Hippocampal formation (tissue), 2 donors: ENCODE measurements at regions not wholly inside any gene's neighbourhood (a gene's known extent, or its start where the extent isn't known, plus 50 kb on each side); places are given as distances from the start of the nearest gene placed in this dataset.
"Not testable (repeated sequence)": the region's sequence is repeated elsewhere in the genome, so short reads cannot be mapped to it uniquely, and the experiment has no call there.

Experiments used
- DNase-seq, 2 donors: peaks; one replicate each; lab custom pipeline; 2025; lab: John Stamatoyannopoulos, UW

DNA sequence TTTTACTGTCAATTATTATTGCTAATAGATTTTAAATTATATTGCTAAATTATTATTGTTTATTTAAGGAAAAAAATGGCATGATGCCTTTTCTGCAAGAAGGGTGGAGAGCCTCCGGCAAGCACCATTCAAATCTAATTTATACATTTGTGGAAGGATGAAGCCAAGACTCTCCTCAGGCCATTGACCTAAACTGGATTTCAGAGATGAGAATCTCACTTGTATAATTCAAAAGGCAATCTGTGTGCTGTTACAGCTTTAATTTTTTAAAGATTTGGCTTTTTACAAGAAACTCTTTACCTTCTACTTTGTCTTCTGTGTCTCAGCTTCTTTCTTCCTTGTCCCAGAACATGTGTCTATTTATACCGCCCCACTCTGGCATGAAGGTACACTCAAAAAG is 722.5 kb downstream of the ETS1 start:
- no peak for DNase-seq

DNA sequence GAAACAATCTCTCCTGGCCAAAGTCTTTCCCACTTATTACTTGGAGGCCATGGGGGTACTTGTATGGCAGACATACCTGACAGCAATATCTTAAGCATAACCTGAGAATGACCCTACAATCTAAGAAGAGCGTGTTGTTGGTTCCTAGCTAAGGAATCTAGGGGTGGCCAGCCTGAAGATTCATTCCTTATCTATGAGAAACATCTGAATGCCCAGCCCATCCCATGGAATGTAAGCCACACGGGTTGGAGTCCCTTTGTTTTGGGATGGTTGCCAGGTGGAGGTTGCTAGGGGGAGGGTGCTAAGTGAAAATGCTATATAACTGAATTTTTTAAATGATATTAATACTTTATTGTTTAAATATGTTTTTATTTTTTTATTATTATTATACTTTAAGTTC is 725.0 kb downstream of the ETS1 start:
- DNase-seq, result no peak

DNA sequence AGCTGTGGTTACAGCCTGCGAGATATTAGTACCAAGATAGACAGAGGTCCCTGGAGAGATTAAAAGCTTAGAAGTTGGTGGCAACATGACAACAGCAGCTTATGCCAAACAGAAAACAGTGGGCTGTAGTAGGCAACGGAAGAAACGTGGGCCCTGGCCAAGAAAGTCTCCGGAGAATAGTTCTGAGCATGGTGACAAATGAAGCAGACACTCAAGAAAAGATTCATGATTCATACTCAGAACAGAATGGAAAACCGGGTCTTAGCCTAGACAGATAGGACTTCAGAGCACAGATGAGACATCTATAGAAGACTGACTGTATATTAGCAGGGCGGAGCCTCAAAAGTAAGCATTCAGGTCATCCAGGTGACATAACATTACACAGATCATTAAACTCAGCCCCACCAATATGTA is 727.4 kb downstream of the ETS1 start:
- DNase-seq, result no peak

DNA sequence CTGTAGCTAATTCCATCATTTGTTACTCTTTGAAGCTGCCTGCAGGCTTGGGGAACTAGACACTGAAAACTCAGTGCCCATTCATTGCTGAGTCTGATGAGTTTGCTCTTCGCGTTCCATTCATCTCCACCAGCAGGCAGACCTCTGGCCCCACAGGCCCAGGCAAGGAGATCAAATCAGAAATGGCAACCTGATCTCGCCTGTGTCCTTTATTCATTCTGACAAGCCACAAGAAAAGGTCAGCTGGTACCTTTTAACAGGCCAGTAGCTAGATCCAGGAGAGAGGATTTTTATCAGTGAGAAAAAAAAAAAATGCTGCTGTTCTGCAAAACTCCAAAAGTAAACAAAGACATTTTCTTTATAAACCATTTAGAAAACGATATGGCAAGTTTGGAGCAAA is 742.5 kb downstream of the ETS1 start:
- DNase-seq, result no peak

DNA sequence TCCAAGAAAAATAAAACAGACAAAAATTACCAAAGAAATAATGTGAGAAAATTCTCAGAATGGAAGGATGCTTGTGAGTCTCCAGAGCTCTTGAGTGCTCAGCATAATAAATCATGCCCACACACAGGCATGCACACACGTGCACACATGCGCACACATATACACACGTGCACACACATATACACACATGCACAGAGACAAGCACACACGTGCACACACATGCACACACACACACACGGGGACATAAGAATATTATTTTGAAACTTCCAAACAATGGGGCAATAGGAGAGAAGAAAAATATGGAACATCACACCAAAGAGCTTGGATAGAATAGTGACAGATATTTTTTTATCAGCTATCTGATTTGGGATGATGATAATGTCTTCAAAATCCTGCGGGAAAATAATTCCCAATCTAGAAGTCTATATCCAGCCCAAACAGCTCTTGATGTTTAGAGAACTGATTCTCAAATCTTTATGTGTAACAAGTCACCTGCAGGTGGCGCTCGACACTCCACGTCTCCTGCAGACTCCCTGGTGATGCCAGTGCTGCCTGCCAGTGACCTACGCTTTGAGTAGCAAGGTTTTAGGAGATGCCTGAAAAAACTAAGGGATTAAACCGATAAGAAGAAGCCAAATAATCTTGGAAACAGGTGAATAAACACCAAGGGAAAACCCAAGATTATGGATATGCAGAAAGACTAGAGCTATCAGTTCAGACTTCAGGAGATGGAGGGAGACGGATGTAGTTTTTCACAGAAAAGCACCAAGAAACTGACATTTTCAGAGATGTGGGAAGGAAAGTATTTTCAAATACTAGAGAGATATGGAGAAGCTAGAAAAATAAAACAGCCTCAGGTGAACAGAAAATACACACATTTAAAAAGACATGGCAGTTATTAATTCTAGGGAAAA is 743.6 kb downstream of the ETS1 start:
- DNase-seq, result peak; percentile 36 to 39

DNA sequence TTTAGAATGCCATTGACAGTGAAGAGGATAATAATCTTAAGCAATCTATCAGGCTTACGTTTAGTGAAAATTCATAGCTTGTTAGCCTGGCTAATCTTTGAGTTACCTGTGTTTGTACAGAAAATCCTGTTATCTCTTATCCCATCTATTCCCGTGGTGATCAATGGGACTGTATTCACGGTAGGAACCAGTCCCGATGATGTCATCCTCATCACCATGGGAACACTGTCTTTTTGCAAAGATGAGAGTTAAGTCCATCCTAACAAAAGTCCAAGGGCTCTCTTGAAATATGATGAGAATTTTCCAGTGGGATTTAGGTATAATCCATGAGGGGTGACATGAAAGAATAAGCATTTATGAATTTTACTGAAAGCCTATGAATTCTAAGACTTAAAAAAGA is 762.2 kb downstream of the ETS1 start:
- DNase-seq, result no peak

DNA sequence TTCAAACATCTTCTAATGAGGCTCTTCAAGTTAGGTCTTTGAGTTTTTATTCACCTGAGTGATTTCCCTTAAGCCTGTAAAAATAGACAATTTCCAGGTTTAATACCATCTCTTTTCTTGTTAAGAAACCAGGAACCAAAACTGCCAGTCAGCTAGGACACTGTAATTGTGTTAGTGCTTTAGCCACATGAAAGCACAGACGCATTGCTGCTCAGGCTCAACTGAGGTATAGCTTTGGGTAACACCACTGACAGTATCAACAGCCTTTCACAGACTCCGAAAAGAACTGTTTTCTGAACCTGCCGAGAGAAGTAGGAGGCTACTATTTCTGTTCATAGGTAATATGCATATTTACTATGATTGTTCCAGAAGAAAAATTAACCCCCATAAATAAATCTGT is 768.7 kb downstream of the ETS1 start:
- no peak for DNase-seq

DNA sequence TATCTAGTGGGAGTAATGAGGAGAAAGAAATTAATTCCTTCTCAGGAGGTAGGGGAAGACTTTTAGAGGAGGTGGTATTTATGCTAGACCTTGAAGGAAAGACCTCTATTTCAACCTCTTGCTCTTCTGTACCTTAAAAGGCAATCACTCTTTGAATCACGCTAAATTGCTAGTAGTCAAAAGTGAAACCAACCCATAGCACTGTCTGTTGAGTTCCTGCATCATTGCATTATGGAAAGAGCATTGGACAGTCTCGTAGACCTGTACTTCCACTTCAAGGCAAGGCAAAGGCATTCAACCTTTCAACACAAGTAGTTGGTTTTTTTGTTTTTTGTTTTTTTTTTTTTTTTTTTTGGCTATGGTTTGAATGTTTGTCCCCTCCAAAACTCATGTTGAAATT is 770.4 kb downstream of the ETS1 start:
- no peak for DNase-seq

DNA sequence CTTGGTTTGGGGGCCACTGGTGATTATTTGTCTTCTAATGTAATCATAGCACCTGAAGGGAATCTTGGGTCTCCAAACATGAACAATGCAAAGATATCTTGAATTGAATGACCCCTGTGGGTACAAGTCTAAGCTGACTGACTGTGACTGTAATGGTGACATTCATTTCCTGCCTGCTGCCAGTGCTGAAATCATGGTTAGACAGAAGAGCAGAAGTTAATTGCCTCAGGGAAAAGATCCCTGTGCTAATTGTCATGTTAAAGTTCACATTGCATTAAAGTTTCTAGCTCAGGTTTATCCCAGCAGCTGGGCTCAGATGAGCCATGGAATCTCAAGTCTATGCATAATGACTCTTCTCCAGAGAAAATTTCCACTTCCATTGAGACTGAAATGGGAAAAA is 772.0 kb downstream of the ETS1 start:
- no peak for DNase-seq

DNA sequence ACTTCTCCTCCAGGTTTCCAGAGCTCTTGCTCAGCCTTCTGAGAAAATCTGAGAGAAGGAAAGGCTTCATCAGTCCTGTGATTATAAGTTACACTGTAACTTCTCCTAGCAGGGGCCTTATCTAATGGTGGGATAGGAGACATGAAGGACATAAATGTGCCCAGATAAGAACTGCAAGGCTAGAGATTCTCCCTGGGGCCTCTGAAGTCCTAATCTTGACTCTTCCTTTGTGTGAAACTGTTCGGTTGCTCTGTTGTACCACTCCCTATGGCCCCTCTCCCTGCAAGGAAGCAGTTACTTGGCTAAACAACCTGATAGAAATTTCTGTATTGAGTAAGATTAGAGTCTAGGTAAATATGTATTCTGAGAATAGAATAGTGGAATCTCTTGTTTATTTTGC is 780.9 kb downstream of the ETS1 start:
- no peak for DNase-seq

DNA sequence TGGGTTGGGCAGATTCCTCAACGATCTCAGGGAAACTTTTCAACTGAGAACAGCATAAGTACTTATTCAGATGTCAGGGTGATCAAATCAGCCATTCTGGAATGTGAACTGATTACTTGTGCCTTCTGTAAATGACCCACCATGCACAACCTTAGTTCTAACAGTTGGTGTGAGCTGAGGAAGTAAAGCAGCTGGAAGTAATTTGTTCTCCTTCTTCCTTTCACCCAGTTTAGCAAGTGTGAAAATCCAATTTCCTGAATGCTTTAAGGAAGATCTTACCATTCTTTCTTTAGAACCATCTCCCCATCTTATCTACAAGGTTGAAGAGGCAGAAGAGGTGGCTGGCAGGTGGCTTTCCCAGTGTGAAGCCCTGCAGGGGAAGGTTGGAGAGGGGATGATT is 781.6 kb downstream of the ETS1 start:
- DNase-seq, result no peak

DNA sequence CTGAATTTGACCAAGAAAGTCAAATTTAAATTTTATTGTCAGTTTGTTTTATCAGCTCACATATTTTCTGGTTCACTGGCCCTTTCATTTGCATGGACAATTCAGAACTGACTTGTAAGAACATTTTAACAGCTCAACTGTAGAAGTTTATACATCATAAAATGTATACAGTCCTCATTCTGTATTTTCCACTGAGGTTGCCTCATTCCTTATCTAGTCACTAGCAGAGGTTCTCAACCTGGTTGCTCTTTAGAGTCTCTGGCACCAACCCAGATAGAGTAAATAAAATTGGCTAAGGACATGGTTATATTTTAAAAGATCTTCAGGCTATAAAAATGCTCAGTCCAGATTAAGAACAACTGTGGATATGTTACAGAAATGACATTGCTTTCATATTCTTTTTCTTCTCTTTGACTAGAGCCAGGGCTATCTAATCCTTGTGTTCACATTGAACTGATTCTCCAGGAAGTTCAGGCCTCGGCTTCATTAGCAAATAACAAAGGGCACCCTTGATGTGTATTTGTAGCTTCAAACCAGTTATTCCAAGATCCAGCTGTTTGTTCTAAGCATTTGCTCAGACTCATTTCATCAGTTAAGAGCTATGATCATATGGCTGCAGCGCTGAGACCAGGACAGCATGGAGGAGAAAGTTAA is 782.5 kb downstream of the ETS1 start:
- no peak for DNase-seq

DNA sequence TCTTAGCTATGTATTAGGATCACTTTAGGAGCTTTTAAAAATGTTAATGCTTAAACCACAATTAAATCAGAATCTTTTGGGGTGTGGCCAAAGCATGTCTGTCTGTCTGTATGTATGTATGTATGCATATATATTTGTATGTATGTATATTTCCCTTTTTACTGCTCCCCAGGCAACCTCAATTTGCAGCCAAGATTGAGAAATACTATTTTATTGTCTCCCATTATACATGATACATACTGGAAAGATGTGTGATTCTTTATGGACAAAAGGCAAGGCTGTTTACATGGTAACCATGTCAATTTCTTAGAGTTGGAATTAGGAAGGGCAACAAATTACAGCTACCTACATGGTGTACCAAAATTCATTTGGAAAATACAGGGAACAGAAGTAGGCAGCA is 783.6 kb downstream of the ETS1 start:
- DNase-seq, result no peak

DNA sequence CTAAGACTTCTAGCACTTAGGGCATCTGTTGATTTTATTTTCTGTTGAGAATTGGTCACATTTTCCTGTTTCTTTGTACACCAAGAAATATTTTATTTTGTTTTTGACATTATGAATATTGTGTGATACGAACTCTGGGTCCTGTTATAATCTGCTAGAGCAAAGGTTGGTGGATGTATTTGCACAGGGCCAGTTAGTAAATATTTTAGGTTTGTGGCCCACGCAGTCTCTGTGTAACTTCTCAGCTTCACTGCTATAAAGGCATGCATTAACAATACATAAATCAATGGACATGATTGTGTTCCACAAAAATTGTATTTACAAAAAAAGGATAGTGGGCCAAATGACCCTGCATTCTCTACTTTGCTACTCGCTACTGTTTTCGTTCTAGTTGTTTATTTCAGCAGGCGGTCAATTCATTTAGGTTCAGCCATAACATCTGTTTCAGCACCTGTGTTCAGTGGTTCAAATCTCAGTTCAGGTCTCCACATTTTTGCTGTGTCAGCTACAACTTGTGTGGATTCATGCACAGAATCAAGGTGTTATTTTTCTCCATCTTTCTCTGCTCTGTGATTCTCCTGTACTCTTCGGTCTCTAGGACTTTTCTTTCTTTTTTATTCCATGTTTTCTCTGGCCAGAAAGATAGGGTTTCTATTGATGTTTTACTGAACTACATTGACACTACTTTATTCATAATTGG is 786.2 kb downstream of the ETS1 start:
- no peak for DNase-seq

DNA sequence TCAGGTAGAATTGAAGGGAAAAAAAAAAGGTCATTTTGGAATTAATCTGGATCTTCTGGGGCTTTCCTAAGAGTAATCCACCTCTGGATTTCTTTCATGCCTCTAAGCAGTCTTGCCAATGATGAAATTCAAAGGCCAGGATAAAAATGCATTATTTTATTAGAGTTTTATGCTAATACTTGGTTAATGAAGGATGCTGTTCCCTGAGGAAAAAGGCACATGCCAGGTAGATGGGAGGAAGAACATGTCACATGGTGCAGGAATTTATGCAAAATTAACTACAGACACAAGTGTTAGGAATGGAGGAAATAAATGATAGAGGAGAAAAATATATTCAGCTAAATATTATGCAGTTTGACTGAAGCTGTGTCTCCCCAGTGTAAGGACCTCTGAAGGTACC is 792.0 kb downstream of the ETS1 start:
- DNase-seq, result no peak

DNA sequence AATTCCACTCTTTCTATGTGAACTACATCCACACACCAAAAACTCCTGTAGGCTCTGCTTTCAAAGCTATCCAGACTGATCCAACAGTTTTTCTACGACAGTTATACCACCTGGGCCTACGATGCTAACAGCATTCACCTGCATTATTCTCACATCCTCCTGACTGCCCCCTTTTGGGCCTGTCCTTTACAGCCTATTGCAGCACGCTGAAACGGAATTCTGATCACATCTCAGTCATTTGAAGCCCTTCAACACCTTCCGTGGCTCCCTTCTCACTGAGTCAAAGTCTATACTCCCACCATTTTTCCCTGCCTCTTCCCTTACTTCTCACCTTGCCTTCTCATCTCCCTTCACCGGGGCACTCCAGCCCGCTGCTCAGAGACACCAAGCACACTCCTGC is 791.3 kb upstream of the KIRREL3 start:
- no peak for DNase-seq

DNA sequence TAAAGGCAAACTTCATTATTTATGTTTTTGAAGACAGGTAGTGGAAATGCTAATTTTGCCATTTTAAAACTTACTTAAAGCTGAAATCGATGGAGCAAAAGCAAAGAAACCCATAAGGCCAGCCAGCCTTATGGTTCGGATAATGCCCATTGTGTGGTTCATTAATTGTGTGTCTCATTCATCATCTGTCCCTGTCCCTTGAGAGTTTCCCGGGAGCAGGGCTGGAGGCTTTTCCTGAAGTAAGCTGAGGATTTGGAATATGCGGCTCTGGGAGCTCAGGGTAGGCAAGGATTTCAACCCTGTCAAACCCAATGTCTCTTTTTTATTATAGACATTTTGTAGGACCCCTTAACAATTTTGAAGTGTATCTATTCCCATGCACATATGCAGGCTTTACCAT is 790.0 kb upstream of the KIRREL3 start:
- no peak for DNase-seq

DNA sequence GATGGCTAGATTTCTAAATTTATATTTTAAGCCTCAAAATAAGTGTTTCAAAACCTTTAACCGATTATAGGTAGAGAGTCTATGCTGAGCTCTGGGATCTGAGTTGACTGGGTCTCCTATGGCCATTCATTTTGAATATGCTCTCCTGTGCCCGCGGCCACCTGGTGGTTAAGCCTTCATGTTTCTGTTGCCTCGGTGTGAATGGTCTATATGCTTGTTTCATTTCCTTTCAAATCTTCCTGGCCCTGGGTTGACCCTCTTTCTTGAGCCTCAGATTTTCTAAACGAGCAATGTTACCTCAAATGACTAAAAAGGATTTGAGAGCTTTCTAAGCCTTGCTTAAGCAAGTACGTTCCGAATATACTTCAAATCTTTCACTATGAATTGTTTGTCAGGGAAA is 789.4 kb upstream of the KIRREL3 start:
- DNase-seq, result no peak

DNA sequence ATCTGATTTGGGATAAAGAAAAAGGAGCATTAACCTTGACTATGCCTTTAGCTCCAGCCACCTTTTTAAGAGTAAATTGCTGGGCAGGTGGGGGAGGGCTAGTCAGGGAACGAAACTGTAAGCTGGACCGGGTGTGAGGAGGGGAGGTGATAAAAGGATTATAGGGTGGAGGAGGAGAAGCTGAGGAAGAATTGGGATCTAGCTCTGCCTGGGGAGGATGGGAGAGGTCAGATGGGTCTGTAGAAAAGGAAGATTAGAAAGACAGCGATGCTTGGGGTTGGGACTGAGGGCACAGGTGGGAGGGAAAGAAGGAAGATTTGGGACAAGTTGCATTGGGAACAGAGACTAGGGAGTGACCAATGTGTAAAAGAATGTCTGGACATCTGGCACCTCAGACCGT is 772.4 kb upstream of the KIRREL3 start:
- DNase-seq, result not testable (repeated sequence)

DNA sequence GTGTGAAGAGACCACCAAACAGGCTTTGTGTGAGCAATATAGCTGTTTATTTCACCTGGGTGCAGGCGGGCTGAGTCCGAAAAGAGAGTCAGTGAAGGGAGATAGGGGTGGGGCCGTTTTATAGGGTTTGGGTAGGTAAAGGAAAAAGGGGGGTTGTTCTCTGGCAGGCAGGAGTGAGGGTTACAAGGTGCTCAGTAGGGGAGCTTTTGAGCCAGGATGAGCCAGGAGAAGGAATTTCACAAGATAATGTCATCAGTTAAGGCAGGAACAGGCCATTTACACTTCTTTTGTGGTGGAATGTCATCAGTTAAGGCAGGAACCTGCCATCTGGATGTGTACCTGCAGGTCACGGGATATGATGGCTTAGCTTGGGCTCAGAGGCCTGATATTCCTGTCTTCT is 768.4 kb upstream of the KIRREL3 start:
- not testable (repeated sequence) for DNase-seq

DNA sequence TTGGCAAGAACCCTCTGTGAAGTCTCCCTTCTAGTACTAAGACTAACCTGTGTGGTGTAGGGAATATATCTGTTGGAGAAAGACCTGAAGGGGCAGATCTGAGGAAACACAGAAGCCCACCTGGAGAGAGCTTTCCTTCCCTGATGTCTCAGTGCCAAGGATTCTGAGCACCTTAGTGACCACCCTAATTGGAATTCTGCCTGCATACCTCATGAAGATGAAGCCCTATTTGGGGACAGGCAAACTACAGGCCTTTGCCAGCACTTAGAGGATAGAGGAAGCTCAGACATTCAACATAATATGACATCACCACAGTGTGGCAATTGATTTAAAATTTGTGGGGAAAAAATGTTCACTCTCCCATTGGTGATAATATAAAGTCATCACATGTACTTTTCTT is 766.2 kb upstream of the KIRREL3 start:
- DNase-seq, result no peak

DNA sequence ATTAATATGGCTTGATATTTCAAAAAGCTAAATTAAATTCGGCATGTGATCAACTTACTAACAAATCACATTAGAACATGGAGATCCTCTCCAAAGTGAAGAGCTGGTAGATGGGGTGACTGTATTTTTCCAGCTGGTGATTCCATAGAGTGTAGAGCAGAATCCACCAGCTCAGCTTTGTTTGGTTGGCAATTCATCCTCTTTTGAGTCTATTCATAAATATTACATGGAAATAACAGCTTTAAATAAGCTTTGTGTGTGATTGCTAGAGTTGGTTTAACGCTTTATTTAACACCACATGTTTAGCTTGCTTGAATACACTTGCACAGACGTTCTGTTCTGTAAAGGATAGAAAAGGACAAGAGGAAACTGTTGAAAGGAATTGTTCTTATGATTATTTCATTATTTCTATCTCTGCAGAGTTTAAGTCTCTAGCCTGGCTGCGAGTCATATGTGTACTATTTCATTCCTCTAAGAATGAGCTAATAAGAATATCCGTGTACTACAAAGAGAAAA is 738.3 kb upstream of the KIRREL3 start:
- no peak for DNase-seq

DNA sequence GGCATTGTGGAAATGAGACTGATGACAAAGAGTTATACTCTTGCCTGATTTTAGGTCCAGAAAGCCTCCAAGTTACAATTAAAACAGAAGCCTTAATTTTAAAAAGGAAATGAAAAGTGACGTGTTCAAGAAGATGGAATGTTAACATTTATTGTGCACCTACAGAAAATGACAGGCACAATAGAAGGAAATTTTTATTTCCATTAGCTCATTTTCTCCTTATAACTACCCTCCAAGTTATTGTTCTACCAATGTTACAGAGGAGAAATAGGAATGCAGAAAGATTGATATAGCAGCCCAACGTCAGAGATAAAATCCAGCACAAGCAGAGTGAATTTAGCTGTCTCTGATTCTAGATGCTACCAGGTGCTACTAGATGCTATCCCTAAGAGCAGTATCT is 736.9 kb upstream of the KIRREL3 start:
- no peak for DNase-seq
